ENCODE measurements at regions not wholly inside any gene's neighbourhood (a gene's known extent, or its start where the extent isn't known, plus 50 kb on each side); places are given as distances from the start of the nearest gene placed in this dataset.

GRCh38 chr5:173475780-173476179 is 140.7 kb downstream of the BOD1 start:
- no peak for TF ChIP-seq CTCF (IDR thresholded peaks at IDR 0.05)
- no peak for TF ChIP-seq POLR2AphosphoS5 (IDR thresholded peaks at IDR 0.05)
